LNCaP clone FGC (cell line): ENCODE measurements at regions not wholly inside any gene's neighbourhood (a gene's known extent, or its start where the extent isn't known, plus 50 kb on each side); places are given as distances from the start of the nearest gene placed in this dataset.
A peak's percentile ranks its signal among the peaks of the same experiment; 100 is the strongest.

Experiments used
- DNase-seq: peaks from one replicate; pipeline ENCODE4 v3.0.0-alpha.2; 2011; ENCODE audit warnings: low read depth
- H3K4me3 ChIP-seq: 2 replicates; pipeline ENCODE4 v1.5.1; 2011; ENCODE audit warnings: mild to moderate bottlenecking, low read depth, low read length, control low read depth
- TF ChIP-seq, protein P1 (sequence below): IDR thresholded peaks from 2 replicates; pipeline ENCODE4 v1.5.1; 2012; ENCODE audit warnings: mild to moderate bottlenecking; ENCODE audit not compliant: control insufficient read depth, insufficient read depth; ENCODE audit errors: extremely low read depth

- DNase-seq = no peak
- H3K4me3 ChIP-seq = no peak overlapping the region
- TF ChIP-seq, protein P1, sequence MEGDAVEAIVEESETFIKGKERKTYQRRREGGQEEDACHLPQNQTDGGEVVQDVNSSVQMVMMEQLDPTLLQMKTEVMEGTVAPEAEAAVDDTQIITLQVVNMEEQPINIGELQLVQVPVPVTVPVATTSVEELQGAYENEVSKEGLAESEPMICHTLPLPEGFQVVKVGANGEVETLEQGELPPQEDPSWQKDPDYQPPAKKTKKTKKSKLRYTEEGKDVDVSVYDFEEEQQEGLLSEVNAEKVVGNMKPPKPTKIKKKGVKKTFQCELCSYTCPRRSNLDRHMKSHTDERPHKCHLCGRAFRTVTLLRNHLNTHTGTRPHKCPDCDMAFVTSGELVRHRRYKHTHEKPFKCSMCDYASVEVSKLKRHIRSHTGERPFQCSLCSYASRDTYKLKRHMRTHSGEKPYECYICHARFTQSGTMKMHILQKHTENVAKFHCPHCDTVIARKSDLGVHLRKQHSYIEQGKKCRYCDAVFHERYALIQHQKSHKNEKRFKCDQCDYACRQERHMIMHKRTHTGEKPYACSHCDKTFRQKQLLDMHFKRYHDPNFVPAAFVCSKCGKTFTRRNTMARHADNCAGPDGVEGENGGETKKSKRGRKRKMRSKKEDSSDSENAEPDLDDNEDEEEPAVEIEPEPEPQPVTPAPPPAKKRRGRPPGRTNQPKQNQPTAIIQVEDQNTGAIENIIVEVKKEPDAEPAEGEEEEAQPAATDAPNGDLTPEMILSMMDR = no peak
Observed at GRCh38 chr3:180828723-180829408, 83.6 kb upstream of the FXR1 start.

- no peak for DNase-seq
- TF ChIP-seq, protein P1 = no peak
- H3K4me3 ChIP-seq = no peak overlapping the region
Observed at GRCh38 chr3:180829409-180830405, 82.8 kb upstream of the FXR1 start.

DNA sequence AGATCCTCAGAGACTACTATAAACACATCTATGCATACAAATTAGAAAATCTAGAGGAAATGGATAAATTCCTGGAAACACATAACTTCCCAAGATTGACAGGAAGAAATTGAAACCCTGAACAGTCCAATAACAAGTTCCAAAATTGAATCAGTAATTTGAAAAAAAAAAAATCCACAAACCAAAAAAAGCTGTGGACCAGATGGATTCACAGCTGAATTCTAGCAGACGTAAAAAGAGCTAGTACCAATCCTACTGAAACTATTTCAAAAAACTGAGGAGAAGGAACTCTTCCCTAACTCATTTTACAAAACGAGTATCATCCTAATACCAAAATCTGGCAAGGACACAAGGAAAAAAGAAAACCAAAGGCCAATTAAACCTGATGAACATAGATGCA, 77.0 kb upstream of the FXR1 start:
- no peak for DNase-seq
- H3K4me3 ChIP-seq = no peak overlapping the region
- TF ChIP-seq, protein P1 = no peak

DNA sequence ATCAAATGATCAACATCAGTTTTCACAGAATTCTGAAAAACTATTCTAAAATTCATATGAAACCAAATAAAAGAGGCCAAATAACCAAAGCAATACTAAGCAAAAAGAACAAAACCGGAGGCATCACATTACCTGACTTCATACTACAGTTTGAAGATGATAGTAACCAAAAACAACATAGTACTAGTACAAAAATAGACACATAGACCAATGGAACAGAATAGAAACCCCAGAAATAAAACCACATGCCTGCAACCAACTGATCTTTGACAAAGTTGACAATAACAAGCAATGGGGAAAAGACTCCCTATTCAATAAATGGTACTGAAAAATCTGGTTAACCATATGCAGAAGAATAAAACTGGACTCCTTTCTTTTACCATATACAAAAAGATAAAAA, 75.7 kb upstream of the FXR1 start:
- no peak for DNase-seq
- H3K4me3 ChIP-seq = no peak overlapping the region
- TF ChIP-seq, protein P1 = no peak

- TF ChIP-seq, protein P1 = no peak
- no peak for DNase-seq
- no peak overlapping the region for H3K4me3 ChIP-seq
Observed at GRCh38 chr3:180854887-180855286, 57.6 kb upstream of the FXR1 start.

DNA sequence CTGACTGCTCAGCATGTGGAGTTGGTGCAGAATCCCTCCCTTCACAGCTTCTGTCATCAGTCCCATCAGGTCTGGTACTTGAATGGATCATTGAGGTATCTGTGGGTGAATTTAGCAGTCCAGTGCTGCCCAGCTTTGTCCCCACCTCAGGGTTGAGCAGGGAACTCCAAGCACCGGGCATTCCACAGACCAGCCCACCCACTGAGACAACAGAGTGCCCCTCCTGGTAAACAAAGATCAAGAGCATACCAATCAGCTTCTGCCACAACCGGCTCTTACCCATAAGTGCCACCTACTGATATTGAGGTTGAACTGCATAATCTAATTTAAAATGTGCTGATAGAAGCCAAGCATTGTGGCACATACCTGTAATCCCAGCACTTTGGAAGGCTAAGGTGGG, 57.1 kb upstream of the FXR1 start:
- H3K4me3 ChIP-seq = no peak overlapping the region
- TF ChIP-seq, protein P1 = peak; percentile 73
- DNase-seq = no peak
